ENCODE measurements at regions not wholly inside any gene's neighbourhood (a gene's known extent, or its start where the extent isn't known, plus 50 kb on each side); places are given as distances from the start of the nearest gene placed in this dataset.

DNA sequence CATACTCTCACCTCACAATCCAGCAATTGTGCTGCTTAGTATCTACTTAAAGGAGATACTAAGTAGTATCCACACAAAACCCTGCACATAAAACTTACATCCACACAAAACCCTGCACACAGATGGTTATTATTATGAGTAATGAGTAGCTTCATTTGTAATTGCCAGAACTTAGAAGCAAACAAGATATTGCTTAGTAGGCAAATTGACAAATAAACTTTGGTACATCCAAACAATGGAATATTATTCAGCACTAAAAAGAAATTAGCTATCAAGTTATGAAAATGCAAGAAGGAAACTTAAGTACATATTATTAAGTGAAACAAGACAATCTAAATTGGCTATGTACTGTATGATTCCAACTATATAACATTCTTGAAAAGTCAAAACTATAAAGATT, 80.6 kb downstream of the NPY2R start:
- Histone ChIP-seq H3K56ac (ENCODE audit: extremely low read depth, insufficient read depth, low read length) (no peak overlapping the region), H4K5ac (ENCODE audit: low read depth, low read length) (no peak overlapping the region), H3K9ac (ENCODE audit: low read depth, low read length) (no peak overlapping the region), H2AK5ac (ENCODE audit: low read depth, low read length) (no peak overlapping the region), H3K9me1 (ENCODE audit: insufficient read depth, low read length) (no peaks in the 10 kb centered on the region), H3K4me3 (ENCODE audit: insufficient read depth, low read depth, low read length) (no peak overlapping the region), H3K27me3 (ENCODE audit: control insufficient read depth, insufficient read depth, low read length) (no peaks in the 10 kb centered on the region), H2BK5ac (ENCODE audit: low read depth, low read length, poor library complexity, severe bottlenecking) (no peak overlapping the region), H3K36me3 (ENCODE audit: control insufficient read depth, insufficient read depth, low read length) (no peaks in the 10 kb centered on the region), H3K79me1 (ENCODE audit: low read depth in 1 of 2, low read length in 2 of 2) (no peaks in the 10 kb centered on the region), H3K18ac (ENCODE audit: low read depth, low read length) (no peak overlapping the region), H4K91ac (ENCODE audit: insufficient read depth, low read depth, low read length) (no peak overlapping the region), H2BK120ac (ENCODE audit: low read depth, low read length) (no peak overlapping the region), H2BK20ac (ENCODE audit: low read depth, low read length) (no peak overlapping the region), H3K23ac (ENCODE audit: low read depth, low read length) (no peak overlapping the region), H3K4me1 (ENCODE audit: control insufficient read depth, insufficient read depth, low read length) (no peaks in the 10 kb centered on the region), H3K14ac (replicated peaks; ENCODE audit: low read depth, low read length) (no peak overlapping the region), H2BK15ac (ENCODE audit: low read depth, low read length) (no peak overlapping the region), H3K9me3 (ENCODE audit: control insufficient read depth, insufficient read depth, low read length) (no peaks in the 10 kb centered on the region), H2AK9ac (replicated peaks; ENCODE audit: low read depth, low read length, poor library complexity) (no peak overlapping the region), H3K4me2 (ENCODE audit: low read depth, low read length) (no peak overlapping the region), H4K8ac (ENCODE audit: low read depth in 2 of 2, low read length in 2 of 2) (no peak overlapping the region), H4K20me1 (ENCODE audit: insufficient read depth, low read length) (no peaks in the 10 kb centered on the region), H2AFZ (replicated peaks; ENCODE audit: low read length, poor library complexity) (no peak overlapping the region), H3K4ac (ENCODE audit: low read depth, low read length) (no peak overlapping the region), H3K27ac (ENCODE audit: insufficient read depth, low read length) (no peak overlapping the region)
- CTCF ChIA-PET, result no interaction called here
- dilution Hi-C loops (cut with HindIII; ENCODE audit: low sequenced_read_pairs, unreplicated experiment), result no loop called here
- ATAC-seq (ENCODE audit: low read depth) (no peak), DNase-seq (no peak)
- intact Hi-C loops (cut with micrococcal nuclease), result no loop called here
- TF ChIP-seq BHLHE40 (IDR thresholded peaks at IDR 0.05; ENCODE audit: low read depth, low read length) (no peak), FOS (IDR thresholded peaks at IDR 0.05; ENCODE audit: low read depth, low read length) (no peak), MAFK (IDR thresholded peaks at IDR 0.05; ENCODE audit: low read depth, low read length) (peak; percentile 78)
- no TSS peak for BruUV-seq (replicated peaks)
- POLR2A ChIA-PET (ENCODE audit: unreplicated experiment), result no interaction called here
- in situ Hi-C loops (cut with MboI; ENCODE audit: low sequenced_read_pairs), result no loop called here
